B cell (primary cell): ENCODE measurements at regions not wholly inside any gene's neighbourhood (a gene's known extent, or its start where the extent isn't known, plus 50 kb on each side); places are given as distances from the start of the nearest gene placed in this dataset.

Experiments
- EZH2 ChIP-seq: IDR thresholded peaks from 2 replicates; pipeline ENCODE4 v1.6.1; 2012; ENCODE audit warnings: borderline replicate concordance, low read depth, mild to moderate bottlenecking, moderate library complexity, low read length; ENCODE audit not compliant: insufficient read depth, poor library complexity, severe bottlenecking
- TF ChIP-seq, protein P1 (sequence below): fragments of 200-600 bp; IDR thresholded peaks from one replicate; pipeline ENCODE4 v1.8.0; 2022; ENCODE audit warnings: antibody characterized with exemption, mild to moderate bottlenecking

DNA sequence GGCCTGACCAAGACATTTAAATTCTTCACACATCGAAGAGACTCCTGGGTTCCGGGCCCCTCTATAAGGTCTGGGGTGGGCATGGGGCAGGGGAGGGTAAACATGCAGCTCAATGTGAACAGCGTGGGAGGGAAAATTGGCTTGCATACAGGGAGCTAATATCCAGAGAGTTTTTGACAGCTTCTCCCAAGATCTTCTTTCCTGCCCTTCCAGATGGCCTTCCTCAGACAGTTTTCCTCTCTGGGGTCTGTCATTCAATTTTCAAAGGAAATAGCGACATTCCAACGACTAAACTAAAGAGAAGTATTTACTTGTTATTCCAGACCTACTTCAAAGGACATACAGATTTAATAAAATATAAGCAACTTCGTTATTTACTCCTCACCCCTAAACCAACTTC is 1030.6 kb downstream of the MCTP2 start:
- TF ChIP-seq, protein P1, sequence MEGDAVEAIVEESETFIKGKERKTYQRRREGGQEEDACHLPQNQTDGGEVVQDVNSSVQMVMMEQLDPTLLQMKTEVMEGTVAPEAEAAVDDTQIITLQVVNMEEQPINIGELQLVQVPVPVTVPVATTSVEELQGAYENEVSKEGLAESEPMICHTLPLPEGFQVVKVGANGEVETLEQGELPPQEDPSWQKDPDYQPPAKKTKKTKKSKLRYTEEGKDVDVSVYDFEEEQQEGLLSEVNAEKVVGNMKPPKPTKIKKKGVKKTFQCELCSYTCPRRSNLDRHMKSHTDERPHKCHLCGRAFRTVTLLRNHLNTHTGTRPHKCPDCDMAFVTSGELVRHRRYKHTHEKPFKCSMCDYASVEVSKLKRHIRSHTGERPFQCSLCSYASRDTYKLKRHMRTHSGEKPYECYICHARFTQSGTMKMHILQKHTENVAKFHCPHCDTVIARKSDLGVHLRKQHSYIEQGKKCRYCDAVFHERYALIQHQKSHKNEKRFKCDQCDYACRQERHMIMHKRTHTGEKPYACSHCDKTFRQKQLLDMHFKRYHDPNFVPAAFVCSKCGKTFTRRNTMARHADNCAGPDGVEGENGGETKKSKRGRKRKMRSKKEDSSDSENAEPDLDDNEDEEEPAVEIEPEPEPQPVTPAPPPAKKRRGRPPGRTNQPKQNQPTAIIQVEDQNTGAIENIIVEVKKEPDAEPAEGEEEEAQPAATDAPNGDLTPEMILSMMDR, result no peak
- no peak for TF ChIP-seq EZH2
